ENCODE measurements at regions not wholly inside any gene's neighbourhood (a gene's known extent, or its start where the extent isn't known, plus 50 kb on each side); places are given as distances from the start of the nearest gene placed in this dataset.

DNA sequence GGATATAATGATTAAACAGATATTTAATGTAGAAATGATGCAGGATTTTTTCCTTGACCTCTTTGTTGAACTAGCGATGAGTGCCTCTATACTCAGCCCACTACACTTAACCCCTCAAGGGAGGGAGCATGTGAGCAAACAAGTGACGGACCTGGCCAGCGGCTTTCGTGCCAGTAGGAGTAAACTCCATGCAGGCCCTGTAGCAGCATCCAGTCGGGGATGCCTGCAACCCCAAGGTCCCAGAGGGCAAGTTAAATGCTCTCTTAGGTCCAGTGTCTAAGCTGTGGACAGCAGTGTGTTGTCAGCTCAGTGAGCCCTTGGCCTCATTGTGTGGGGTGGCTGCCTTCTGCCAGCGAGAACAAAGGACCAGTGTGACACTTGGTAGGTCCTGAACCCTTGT, 708.7 kb downstream of the TECRL start:
- no peak for DNase-seq
- intact Hi-C loops (cut with DNase I), result no loop called here

DNA sequence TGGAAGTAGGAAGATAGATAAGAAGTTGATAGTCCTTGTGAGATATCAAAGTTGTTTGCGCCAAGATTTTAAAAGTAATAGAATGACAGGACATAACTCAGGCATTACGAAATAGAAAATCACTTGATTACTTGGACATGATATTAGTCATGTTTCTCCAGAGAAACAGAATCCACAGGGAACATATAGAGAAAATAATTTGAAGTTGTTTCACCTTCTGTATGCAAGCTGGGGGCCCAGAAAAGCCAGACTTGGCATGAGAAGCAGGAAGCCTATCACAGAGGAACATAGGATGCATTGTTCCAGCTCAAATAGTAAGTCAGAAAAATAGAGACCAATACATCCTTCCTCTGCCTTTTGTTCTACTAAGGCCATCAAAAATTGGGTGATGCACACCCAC, 715.9 kb downstream of the TECRL start:
- DNase-seq, result no peak
- intact Hi-C loops (cut with DNase I), result no loop called here

DNA sequence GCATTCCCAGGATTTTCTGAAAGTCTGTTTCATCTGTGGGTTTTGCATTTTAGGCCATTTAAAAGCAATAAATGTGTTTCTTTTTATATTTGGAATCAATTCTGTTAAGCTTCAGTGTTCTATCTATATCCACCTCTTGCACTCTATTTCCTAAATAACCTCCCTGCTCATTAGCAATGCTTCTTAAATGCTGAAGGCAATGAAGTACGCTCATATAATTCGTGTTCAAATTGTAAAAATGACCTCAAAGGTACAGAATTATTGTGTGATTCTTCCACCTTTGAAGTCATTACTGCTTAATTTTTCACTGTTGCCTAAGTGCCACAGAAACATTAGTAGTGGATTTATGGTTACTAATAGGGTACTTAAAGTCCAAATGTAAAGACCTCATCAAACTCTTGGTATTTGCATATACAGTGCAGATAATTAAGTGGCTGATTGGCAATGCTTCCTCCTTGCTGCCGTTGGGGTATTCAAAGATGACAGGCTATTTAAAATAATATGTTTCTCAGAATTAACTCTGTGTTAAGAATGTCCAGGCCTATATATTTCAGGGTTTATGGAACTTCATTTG, 730.8 kb downstream of the TECRL start:
- intact Hi-C loops (cut with DNase I), result no loop called here
- DNase-seq, result no peak

DNA sequence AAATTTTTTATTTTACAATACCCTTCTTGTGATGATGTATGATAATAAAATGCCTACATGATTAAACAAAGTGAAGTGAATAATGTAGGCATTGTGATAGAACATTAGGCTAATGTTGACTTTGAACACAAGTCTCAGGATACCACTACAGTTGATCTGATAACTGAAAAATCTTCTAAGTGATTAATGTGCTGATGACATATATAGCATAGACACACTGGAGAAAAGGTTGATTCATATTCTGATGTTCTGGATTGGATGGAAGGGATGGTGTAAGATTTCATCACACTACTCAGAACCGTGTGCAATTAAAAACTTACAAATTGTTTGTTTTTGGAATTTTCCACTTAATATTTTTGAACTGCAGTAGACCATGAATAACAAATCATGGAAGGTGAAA, 738.5 kb downstream of the TECRL start:
- intact Hi-C loops (cut with DNase I), result no loop called here

DNA sequence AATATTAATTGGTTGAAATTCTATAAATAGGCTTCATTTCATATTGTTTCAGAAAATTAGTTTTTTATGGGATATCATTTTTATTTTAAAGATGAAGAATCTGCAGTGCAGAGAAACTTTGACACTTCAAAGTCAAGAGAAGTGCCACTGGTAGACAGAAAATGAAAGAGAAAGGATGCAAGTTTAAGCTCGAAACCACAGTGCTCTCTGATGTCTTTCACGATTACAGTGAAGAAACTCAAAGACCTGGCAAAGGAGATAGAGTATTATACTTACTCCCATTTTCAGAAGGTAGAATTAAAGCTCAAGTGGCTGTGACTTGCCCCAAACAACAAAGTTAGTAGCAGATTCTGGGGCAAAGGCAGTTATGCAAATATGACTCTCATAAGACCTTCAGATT, 745.4 kb downstream of the TECRL start:
- intact Hi-C loops (cut with DNase I), result no loop called here
- DNase-seq, result no peak

More for the DNA sequence above, 738.5 kb downstream of the TECRL start:
- DNase-seq, result no peak

DNA sequence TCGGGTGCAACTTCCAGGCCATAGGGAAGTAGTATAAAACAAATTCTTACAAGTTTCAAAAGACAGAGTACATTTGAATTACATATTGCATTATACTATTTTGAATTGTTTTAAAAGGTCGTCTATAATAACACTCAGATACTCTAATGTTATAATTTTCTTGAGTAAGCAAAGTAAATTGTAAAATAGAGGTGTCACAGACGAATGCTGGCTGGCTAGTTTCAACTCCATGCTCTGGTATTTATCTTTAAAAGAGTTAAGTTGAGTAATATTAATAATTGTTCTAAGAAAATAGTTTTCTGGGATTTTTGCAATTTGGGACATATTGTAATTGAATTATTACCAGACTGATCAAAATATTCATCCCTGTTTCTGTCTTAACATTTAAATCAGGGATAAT, 764.9 kb downstream of the TECRL start:
- intact Hi-C loops (cut with DNase I), result no loop called here

DNA sequence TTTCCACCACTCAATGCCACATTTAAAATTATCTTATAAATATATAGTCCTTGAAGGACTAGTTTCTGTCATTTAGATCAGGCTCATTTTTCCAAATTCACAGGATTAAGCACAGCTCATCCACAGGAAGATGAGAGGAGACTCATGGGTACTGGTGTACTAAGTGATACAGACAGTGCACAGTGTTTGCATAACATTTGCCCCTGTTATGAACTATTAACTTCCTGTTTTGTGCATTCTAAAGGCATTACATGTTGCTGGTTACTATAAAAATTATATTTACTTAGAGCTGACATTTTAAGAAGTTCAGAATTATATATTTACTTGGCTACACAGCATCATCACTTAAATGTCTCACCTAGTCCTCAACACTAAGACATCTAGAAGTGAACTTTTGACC, 772.0 kb downstream of the TECRL start:
- DNase-seq, result no peak
- intact Hi-C loops (cut with DNase I), result no loop called here

More for the DNA sequence above, 764.9 kb downstream of the TECRL start:
- DNase-seq, result no peak

DNA sequence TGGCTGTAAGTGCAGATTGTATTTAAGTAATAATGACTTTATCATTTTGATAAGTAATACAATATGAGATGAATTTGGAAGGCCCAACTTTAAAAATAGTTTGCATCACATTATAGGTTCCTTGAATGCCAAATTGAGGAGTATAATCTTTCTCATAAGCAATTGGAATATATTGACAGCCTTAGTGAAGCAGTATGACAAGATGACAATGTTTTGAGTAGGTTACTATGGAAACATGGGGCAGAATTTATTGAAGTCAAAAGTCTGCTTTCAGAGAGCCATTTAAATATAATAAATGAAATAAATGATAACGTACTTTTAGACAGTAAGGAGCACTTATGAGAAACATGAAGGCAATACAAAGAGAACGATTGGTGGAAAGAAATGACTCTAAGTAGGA, 776.4 kb downstream of the TECRL start:
- intact Hi-C loops (cut with DNase I), result no loop called here
- DNase-seq, result no peak

DNA sequence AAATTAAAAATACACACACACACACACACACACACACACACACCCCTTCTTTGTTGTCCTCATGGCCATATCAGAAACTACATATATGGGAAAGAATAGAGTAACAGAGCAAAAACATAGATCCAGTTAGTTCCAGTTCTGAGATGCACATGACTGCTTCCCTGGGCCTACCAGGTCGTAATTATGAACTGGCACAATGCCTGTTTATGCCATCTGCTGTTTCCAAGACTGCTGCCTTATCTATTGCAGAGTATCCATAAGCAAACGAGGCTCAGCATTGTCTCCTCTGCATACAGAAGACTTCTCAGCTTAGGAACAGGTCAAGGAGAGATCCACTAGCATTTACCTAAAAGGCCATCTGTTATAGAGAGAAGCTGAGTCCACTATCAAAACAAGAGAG, 789.0 kb downstream of the TECRL start:
- DNase-seq, result no peak
- intact Hi-C loops (cut with DNase I), result no loop called here

DNA sequence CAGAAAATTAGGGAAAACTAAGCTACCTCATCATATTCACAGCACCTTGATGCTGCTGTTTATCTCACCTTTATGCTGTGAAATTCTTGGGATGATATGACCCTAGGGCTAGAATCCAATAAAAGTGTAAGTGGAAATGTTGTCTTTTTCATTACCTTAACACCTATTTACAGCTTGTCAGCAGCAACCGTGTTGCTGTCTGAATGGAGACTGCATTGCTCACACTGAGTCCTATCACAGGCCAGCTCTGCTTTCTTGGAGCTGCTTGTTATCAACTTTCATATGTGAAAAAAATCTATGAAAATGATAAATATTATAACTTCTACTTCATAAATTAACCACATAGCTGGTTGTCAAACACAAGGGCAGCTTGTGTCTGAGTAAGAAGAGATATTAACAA, 789.5 kb downstream of the TECRL start:
- intact Hi-C loops (cut with DNase I), result no loop called here
- no peak for DNase-seq

DNA sequence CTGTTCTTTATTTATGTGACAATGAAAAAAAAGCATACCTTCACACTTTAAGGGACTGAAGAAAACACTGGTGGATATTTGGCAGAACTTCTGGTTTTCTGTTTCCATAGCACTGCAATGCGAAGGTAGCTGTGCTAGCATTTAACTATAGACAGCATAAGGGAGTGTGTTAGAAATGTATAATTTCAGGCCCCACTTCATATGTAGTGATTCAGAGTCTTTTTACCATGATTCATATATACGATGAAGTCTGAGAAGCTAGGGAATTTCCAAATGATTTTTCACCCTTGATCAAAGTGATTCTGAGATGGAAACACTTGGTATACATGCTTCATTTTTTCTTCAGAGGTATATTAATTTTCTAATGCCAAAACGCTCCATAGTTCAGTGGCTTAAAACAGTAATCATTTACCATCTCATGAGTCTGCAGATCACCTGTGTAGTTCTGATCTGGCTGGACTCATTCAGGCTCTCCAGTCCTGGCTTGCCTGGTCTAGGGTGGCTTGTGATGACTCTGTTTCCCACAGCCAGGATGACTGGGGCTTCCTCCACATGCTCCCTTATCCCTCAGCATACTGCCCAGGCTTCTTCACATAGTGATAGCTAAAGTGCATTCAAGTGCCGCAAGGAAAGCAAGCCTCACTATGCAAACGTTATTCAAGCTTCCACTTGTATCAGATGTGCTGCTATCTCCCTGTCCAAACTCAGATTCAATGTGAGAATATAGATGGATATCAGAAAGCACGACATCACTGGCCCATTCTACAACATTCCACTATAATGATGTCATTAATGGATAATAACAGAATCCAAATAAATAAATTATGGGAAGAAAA, 790.1 kb downstream of the TECRL start:
- no peak for DNase-seq
- intact Hi-C loops (cut with DNase I), result no loop called here

DNA sequence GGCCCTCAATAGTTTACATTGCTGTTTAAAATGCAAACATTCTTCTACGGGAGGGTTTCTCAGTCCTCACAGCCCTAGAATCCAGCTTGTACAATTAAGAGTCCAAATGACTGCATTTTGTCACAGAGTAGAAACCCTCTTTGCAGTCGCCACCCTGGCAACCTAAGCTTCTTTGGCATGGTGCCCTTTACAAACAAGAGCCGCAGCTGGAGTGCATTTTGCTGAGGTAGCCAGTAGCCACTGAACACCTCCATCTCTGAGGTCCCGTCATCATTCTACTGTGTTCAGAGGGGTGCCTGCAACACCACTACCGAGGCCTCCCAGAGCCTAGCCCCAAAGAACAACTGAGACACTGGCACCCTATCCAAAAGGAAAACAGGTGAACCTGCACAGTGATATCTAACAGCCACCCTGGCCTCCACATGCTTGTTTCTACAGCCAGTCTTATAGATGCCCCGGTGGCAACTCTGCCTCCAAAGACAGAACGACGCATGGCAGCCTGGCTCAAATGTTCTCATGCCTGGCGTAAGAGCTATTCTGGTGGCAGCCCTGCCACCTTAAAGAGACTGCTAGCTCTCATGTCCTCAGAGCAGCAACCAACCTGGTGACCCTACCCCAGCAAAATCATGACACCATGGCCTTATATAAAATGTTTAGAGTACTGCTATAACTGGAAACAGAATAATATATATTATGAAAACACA, 801.9 kb downstream of the TECRL start:
- no peak for DNase-seq
- intact Hi-C loops (cut with DNase I), result no loop called here

DNA sequence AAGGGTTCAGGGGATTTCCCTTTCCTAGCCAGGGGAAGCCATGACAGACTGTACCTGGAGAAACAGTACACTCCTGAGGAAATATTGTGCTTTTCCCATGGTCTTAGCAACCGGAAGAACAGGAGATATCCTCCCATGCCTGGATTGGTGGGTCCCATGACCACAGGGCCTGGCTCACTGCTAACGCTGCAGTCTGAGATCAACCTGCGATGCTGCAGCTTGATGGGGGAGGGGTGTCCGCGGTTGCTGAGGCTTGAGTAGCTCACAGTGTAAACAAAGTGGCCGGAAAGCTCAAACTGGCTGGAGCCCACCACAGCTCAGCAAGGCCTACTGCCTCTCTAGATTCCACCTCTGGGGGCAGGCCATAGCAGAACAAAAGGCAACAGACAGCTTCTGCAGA, 819.5 kb downstream of the TECRL start:
- intact Hi-C loops (cut with DNase I), result no loop called here
- no peak for DNase-seq

DNA sequence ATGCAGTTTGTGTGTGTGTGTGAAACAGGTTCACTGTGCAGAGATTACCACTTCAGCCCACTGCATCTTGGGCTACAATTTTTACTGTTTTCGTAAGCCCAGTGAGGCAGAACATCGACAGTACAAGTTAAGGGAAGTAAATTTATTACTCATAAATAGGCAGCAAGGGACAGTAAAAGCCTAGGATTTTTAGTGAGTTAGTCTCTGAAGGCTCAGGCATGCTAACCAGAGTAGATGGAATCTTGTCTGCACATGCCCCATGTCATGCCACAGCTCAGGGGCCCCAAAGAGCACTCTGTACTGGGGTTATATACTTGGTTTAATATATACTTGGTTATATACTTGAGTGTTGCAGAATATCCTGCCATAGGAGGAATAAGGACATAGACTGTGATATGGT, 825.7 kb downstream of the TECRL start:
- intact Hi-C loops (cut with DNase I), result no loop called here
- no peak for DNase-seq

DNA sequence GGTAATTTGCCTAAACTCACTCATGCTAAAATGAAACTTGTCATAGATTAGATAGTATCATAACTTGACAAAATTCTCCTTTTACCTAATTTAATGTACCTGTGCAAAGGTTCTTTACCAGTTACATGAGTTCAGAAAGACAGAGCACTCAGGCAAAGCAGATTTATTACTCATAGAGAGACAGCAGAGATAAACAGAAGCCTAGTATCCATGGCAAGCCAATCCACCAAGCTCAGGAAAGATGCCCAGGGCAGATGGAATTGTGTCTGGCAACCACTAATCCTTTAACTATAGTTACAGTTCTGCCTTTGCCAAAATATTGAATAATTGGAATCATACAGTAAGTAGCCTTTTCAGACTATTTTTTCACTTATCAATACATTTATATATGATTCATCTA, 826.2 kb downstream of the TECRL start:
- intact Hi-C loops (cut with DNase I), result no loop called here
- no peak for DNase-seq

DNA sequence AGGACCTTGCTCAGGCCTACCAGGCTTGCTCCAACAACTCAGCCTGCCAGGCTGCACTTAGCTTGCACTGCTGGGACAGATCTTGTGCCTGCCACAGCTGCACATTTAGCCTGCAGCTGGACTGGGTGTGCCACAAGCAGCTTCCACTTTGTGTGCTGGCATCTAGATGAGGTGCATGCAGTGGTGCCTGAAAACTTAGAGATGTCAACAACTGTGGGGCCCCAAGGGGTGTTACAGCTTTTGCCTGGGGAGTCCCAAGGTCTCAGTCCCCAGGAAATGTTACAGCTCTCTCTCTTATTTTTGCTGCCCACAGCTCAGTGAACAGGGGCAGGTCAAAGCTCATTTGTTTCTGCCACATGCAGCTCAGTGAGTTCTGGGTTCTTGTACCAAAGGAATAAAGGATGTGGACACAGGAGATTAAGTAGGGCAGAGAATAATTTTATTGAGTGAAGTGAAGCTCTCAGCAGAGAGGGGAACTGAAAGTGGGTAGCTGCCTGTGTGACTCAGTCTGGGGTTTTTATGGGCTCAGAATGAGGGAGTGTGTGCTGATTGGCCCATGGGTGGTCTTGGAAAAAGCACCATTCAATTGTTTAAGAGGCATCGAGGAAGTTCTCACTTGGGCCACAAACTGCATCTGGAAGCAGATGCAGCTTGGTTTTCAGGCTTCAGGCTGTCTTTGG, 828.3 kb downstream of the TECRL start:
- intact Hi-C loops (cut with DNase I), result no loop called here
- no peak for DNase-seq

DNA sequence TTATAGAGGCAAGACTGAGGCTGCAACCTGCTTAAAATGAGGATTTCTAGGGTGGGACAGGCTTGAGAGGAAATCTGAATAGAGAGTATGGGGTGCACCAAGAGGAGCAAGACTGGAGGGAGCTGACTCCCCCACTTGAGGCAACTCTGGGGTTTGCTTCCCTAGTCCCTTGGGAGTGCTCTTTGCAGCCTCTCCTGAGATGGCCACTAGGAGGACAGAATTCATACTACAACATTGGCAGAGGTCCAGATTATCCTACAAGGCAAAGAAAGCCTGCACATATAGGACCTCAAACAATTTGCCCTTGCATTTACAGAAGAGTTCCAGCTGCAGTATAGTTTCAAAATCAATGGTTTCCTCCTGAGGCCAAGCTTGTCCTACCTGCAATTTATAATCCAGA, 830.9 kb downstream of the TECRL start:
- DNase-seq, result no peak
- intact Hi-C loops (cut with DNase I), result no loop called here

DNA sequence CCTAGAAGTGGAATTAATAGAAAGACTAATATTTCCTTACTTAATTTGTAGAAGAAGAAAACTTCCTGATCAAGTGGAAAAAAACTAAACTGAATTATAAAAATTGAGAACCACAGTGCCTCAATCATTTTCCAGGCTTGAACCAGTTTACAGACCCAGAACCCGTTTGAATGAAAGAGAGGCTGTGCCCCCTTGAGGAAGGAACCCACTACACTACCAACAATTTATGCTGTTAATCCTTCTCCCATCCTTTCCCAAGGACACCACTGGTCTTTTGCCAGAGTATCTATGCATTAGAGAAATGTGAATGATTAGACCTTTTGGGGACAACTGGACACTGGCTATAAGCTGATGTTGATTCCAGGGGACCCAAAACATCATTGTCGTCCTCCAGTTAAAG, 842.6 kb downstream of the TECRL start:
- DNase-seq, result no peak
- intact Hi-C loops (cut with DNase I), result no loop called here

DNA sequence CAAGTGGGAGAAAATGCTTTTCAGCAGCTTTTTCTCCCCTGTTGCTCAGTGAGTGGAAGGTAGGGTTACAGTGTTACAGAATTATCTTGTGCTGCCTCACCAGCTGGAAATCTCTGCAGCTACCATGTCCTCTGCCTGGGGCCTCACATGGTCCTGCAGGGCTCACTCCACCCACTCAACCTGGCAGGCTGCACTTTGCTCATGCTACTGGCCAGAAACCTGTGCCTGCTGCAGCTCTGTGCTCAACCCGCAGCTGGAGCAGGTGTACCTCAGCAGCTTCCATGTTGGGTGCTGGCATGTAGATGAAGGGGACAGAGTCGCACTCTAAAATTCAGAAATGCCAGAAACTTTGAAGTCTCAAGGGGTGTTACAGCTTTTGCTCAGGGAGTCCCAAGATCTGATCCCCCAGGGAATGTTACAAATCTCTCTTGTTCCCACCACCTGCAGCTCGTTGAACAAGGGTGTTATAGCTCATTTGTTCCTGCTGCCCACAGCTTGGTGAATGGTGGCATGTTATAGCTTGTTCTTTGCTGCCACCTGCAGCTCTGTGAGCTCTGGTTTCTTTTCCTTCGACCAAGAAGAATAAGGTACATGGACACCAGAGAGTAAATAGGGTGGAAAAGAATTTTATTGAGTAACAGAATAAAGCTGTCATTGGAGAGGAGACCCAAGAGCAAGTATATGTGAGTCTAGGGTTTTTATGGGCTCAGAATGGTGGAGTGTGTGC, 845.8 kb downstream of the TECRL start:
- no peak for DNase-seq

More for the DNA sequence above, 845.8 kb downstream of the TECRL start:
- intact Hi-C loops (cut with DNase I), result no loop called here
